ENCODE measurements at regions not wholly inside any gene's neighbourhood (a gene's known extent, or its start where the extent isn't known, plus 50 kb on each side); places are given as distances from the start of the nearest gene placed in this dataset.

DNA sequence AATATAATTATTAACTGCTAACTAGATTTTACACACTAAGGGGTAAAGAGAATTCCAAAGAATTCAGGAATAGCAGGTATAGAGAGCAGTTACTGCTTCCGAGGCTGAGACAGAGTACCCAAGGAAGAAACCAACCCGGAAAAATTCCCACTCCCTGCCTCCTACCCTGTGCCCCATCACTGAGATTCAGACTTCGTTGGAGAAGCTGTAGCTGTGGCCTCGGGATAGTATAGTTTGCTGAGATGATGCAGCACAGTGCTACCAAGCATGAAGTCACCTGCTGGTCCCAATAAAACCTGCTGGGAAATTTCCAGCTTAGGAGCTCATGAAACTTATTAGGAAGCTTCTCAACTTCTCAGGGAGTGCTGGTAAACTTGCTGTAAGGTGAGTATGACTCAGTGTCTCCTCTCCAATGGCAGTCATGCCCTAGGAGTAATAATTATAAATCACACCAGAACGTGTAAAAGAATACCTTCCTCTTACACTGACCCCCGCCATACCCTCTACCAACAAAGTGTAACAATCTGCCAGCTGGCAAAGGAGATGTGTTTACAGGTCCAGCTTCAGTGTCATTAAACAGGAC lies 215.2 kb upstream of the ROBO2 start:
- DNase-seq (ENCODE audit: low read depth) = no peak
- no peak overlapping the region for H3K4me3 ChIP-seq (ENCODE audit: low read depth, low read length)
- TF ChIP-seq, protein P1, sequence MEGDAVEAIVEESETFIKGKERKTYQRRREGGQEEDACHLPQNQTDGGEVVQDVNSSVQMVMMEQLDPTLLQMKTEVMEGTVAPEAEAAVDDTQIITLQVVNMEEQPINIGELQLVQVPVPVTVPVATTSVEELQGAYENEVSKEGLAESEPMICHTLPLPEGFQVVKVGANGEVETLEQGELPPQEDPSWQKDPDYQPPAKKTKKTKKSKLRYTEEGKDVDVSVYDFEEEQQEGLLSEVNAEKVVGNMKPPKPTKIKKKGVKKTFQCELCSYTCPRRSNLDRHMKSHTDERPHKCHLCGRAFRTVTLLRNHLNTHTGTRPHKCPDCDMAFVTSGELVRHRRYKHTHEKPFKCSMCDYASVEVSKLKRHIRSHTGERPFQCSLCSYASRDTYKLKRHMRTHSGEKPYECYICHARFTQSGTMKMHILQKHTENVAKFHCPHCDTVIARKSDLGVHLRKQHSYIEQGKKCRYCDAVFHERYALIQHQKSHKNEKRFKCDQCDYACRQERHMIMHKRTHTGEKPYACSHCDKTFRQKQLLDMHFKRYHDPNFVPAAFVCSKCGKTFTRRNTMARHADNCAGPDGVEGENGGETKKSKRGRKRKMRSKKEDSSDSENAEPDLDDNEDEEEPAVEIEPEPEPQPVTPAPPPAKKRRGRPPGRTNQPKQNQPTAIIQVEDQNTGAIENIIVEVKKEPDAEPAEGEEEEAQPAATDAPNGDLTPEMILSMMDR (conservative IDR thresholded peaks at IDR 0.05; ENCODE audit: low read depth, low read length) = no peak

DNA sequence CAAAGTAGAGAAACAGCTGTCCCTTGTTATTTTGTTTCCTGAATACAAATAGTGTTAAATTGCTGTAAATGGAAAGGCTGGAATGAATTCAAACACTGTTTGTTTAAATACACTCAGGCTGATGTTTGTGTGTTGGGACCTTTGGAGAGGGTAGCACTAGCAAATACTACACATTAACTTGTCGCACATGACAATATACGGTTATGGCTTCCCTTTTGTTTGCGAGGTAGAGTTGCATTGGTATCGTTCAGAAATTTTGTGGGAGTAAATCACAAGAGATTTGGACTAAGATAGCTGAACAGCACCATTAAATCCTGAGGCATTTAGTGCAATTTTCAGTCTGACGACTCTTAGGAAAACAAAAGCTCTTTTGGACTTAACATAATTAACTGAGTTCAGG lies 213.0 kb upstream of the ROBO2 start:
- DNase-seq (ENCODE audit: low read depth) = no peak
- TF ChIP-seq, protein P1 (conservative IDR thresholded peaks at IDR 0.05; ENCODE audit: low read depth, low read length) = no peak
- no peak overlapping the region for H3K4me3 ChIP-seq (ENCODE audit: low read depth, low read length)

DNA sequence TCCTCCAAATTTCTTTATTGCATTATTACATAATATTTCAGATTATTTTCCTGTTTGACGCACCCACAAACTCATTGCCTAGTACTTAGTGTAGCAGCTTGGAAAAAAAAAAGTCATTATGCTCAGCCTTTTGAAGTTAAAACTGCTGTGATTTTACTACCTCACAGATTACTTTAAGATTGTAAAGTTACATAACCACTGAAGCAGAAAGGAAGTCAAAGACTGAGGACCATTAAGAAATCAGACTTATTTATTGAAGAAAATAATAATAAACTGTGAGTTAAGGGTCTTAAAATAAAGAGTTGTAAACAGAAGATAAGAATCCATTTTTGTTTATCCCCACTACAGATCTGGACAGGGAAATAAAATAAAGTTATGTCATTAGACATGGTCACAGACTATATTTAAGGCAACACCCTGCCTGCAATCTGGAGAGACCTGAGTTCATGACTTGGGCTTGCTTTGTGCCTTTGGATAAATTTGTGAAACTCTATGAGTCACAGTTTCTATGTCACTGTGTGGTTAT lies 212.1 kb upstream of the ROBO2 start:
- DNase-seq (ENCODE audit: low read depth) = no peak
- TF ChIP-seq, protein P1 (conservative IDR thresholded peaks at IDR 0.05; ENCODE audit: low read depth, low read length) = no peak
- no peak overlapping the region for H3K4me3 ChIP-seq (ENCODE audit: low read depth, low read length)

DNA sequence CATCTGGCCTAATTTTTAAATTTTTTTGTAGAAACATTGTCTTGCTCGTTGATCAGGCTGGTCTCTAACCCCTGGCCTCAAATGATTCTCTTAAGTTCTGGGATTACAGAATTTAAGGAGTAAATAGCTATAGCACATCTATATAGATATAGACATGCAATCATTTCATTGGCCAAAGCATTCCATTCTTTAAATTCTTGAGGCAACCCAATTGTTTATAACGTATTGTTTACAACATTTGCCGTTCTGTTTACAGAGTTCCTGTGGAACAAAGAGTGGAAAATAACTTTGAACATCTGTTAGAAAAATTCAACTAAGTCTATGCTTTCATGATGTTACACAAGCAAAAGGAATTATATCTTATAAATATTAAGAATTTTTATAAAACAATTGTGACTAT lies 205.2 kb upstream of the ROBO2 start:
- TF ChIP-seq, protein P1 (conservative IDR thresholded peaks at IDR 0.05; ENCODE audit: low read depth, low read length) = no peak
- H3K4me3 ChIP-seq (ENCODE audit: low read depth, low read length) = no peak overlapping the region
- no peak for DNase-seq (ENCODE audit: low read depth)

DNA sequence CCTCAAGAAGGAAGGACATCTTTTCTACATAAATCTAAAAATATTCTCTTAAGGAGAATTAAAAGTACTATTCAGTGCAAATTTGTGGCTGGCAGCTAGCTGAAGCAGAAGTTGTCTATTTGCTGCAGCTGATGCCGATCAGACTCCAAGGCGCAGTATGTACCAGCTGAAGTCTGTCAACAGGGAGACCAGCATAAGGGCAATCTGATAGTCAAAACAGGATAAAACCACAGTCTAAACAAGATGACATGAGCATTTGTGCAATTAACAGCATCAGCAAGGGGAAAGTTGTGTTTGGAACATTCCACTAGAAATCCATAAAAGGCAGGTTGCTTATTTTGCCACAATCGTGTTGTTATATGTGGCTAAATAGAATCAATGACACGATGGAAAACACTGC lies 198.2 kb upstream of the ROBO2 start:
- TF ChIP-seq, protein P1 (conservative IDR thresholded peaks at IDR 0.05; ENCODE audit: low read depth, low read length) = no peak
- DNase-seq (ENCODE audit: low read depth) = no peak
- no peak overlapping the region for H3K4me3 ChIP-seq (ENCODE audit: low read depth, low read length)

DNA sequence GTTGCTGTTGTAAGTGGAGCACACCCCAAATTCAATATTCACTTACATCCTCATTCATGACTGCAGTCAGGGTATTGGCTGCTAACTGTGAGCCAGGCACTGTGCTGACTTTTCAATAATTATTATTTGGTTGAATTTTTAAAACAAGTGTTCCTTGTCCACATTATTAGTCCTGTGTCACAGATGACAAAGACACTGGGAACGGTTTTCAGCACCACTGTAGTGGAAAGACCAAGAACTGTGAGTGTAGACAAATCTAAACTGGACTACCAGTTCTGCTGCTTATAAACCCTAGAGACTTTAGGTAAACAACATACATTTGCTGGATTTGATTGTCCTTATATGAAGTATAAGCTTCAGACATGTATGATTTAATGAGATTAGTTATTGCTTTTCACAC lies 197.7 kb upstream of the ROBO2 start:
- no peak overlapping the region for H3K4me3 ChIP-seq (ENCODE audit: low read depth, low read length)
- DNase-seq (ENCODE audit: low read depth) = no peak
- TF ChIP-seq, protein P1 (conservative IDR thresholded peaks at IDR 0.05; ENCODE audit: low read depth, low read length) = no peak

DNA sequence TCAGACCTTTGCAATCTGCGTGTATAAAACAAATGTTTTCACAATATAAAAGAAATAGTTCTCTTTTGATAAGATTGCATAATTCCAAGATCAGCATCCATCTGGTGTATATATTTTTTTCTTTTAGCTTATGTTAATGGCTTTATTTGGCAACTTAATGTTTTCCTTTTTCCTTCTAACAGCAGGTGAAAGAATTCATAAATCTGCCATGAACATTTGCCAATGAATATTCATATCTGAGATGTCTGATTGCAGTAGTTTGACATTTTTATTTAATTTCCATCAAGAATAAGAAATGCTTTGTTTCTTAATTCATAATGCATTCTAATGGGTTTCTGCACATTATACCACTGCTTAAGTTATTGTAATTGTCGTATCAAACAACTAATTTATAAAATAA lies 184.4 kb upstream of the ROBO2 start:
- no peak for DNase-seq (ENCODE audit: low read depth)
- no peak overlapping the region for H3K4me3 ChIP-seq (ENCODE audit: low read depth, low read length)
- TF ChIP-seq, protein P1 (conservative IDR thresholded peaks at IDR 0.05; ENCODE audit: low read depth, low read length) = no peak
